Epithelial cell of proximal tubule (primary cell): ENCODE measurements at regions not wholly inside any gene's neighbourhood (a gene's known extent, or its start where the extent isn't known, plus 50 kb on each side); places are given as distances from the start of the nearest gene placed in this dataset.

Experiments used
- DNase-seq: peaks from one replicate; pipeline ENCODE4 v3.0.0-alpha.2; 2011; ENCODE audit warnings: low read depth
- H3K4me3 ChIP-seq: 2 replicates; pipeline ENCODE4 v1.5.1; 2011; ENCODE audit warnings: low read depth, mild to moderate bottlenecking, low read length
- TF ChIP-seq, protein P1 (sequence below): conservative IDR thresholded peaks from 2 replicates; pipeline ENCODE4 v1.5.1; 2012; ENCODE audit warnings: low read depth, mild to moderate bottlenecking, low read length

DNA sequence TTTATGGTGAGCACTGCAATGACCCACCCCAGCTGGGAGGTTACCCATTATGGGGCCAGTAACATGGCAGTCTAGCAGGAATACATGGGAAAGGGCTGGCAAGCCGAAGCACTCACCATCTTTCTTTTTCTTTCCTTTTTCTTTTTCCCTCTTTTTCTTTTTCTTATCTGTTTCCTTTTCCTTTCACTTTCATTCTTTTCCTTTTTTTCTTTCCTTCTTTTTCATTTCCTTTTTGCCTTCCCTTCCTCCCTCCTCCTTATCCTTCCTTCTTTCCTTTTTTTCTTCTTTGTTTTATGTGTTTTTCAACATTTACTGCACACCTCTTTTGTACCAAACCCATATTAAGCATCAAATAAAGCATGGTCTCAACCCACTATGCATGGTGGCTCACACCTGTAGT, 501.1 kb downstream of the MED13L start:
- no peak overlapping the region for H3K4me3 ChIP-seq
- DNase-seq = no peak
- TF ChIP-seq, protein P1, sequence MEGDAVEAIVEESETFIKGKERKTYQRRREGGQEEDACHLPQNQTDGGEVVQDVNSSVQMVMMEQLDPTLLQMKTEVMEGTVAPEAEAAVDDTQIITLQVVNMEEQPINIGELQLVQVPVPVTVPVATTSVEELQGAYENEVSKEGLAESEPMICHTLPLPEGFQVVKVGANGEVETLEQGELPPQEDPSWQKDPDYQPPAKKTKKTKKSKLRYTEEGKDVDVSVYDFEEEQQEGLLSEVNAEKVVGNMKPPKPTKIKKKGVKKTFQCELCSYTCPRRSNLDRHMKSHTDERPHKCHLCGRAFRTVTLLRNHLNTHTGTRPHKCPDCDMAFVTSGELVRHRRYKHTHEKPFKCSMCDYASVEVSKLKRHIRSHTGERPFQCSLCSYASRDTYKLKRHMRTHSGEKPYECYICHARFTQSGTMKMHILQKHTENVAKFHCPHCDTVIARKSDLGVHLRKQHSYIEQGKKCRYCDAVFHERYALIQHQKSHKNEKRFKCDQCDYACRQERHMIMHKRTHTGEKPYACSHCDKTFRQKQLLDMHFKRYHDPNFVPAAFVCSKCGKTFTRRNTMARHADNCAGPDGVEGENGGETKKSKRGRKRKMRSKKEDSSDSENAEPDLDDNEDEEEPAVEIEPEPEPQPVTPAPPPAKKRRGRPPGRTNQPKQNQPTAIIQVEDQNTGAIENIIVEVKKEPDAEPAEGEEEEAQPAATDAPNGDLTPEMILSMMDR = no peak

DNA sequence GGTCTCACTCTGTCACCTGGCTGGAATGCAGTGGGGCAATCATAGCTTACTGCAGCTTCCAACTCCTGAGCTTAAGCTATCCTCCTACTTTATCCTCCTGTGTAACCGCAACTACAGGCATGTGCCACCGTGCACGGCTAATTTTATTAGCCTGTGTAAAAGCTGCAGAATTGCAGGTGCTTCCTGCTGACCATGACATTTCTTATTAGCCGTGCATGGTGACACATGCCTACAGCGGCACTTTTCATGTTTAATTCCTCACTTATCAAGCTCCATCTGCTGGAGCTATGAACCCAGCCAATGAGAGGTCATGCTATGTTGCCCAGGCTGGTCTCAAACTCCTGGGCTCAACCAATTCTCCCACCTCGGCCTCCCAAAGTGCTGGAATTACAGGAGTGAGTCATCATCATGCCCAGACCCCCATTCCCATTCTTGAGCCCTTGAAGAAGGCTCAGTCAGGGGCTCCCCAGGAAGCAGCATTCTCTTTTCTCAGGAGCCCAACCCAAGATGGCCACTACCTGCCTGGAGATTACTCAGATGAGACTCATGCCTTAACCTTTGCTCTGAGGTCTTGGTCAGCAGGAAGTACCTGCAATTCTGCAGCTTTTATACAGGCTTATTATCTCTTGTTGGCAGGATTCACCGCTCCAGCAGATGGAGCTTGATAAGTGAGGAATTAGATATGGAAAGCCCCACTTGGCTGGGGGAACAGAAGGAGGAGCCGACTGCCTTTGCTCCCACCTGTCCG, 503.2 kb downstream of the MED13L start:
- TF ChIP-seq, protein P1 = no peak
- H3K4me3 ChIP-seq = no peak overlapping the region
- DNase-seq = no peak

DNA sequence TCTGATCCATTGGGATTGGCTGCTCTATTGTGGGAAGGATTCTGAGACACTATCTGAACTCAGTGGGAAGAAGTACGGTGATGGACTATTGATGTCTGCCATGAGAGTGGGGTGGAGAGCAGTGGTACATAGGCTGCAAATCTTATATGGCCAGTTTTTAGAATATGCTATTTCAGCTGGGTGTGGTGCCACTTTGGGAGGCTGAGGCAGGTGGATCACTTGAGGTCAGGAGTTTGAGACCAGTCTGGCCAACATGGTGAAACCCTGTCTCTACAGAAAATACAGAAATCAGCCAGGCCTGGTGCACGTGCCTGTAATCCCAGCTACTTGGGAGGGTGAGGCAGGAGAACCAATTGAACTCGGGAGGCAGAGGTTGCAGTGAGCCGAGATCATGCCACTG, 505.9 kb downstream of the MED13L start:
- TF ChIP-seq, protein P1 = no peak
- no peak overlapping the region for H3K4me3 ChIP-seq
- DNase-seq = no peak

DNA sequence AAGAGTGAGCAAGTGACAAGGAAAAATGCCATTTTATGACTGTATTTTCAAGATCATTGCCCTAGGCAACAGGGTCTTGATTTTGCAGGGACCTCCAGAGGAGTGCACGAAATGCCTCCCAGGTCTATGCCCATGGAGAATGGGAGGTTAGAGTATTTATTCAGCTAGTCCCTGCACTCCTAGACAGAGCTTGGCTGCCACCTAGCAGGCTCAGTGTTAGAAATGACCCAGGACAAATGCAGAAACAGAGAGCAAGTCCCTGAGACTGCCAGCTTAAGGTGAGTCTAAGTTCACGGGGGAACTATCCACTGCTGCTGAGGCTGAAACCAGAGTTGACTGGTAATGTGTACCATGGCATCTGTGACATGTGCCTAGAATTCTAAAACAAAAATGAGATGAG, 506.4 kb downstream of the MED13L start:
- TF ChIP-seq, protein P1 = peak; percentile 11
- H3K4me3 ChIP-seq = no peak overlapping the region
- no peak for DNase-seq

DNA sequence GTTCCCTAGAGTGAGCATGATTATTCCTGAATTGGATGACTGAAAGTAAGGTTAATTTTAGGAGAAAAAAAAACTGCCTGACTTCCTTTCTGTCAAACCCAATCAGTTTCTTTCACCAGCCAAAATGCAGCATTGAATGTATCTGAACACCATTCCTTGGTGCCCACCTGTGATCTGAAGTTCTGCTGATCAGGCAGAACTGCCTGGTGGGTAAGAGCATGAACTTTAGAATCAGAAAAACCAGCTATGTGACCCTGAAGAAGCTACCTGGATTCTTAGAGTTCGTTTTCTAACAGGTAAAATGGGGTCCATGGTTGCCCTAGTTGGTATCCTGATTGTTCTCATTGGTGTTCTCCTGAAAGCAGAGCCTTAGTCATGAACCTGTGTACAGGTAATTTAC, 506.9 kb downstream of the MED13L start:
- DNase-seq = no peak
- no peak overlapping the region for H3K4me3 ChIP-seq
- TF ChIP-seq, protein P1 = no peak

DNA sequence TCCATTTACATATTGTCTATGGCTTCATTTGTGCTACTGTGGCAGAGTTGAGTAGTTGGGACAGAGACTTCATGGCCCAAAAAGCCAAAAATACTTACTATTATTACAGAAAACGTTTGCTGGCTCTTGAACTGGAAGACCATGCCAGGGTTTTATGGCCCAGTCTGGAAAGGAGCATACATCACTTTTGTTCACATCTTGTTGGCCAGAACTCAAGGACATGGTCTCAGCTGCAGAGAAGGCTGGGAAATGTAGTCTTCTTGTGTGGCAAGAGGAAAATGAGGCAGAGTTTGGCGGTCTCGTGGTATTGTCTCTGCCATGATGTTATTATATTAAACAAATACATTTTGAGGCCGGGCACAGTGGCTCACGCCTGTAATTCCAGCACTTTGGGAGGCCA, 509.6 kb downstream of the MED13L start:
- H3K4me3 ChIP-seq = no peak overlapping the region
- TF ChIP-seq, protein P1 = no peak
- no peak for DNase-seq

DNA sequence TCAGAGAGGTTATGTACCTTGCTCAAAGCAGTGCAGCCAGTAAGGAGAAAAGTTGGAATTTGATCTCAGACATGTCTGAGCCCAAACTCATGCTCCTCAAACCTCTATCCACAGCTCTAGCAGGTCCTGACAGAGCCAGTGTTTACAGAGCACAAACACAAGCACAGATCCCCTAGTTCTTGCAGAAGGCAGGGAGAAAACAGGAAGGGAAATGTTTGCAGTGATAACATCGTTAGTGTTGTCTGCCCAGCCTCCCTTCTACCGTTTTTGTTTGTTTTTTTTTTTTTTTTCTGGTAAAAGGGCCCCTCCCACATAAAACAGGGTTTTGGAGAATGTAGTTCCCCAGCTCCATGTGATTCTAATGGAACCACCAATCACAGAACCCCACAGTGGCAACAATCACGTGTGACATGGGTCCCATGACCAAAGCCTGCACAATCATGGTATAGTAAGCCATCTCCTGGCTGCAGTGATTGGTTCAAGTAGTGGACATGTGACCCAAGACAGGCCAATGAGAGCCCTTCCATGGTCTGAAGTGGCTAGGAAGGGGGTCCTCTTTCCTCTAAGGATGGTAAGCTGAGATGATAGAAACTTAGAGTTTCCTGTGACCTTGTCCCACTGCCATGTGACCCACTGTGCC, 513.4 kb downstream of the MED13L start:
- TF ChIP-seq, protein P1 = no peak
- no peak overlapping the region for H3K4me3 ChIP-seq
- DNase-seq = no peak
